Progenitor cell of endocrine pancreas (in vitro differentiated cells): ENCODE measurements at regions not wholly inside any gene's neighbourhood (a gene's known extent, or its start where the extent isn't known, plus 50 kb on each side); places are given as distances from the start of the nearest gene placed in this dataset.
"Not testable (repeated sequence)": the region's sequence is repeated elsewhere in the genome, so short reads cannot be mapped to it uniquely, and the experiment has no call there.

Experiments used
- DNase-seq: peaks from one replicate; pipeline ENCODE4 v3.0.0; 2021; ENCODE audit warnings: low spot score; ENCODE audit not compliant: unreplicated experiment
- H3K27ac Mint-ChIP-seq: 2 replicates; pipeline ENCODE4 v1.8.0; 2021; ENCODE audit warnings: mild to moderate bottlenecking, moderate library complexity, mixed read lengths
- H3K27me3 Mint-ChIP-seq: 2 replicates; pipeline ENCODE4 v1.8.0; 2021; ENCODE audit warnings: mixed read lengths
- H3K36me3 Mint-ChIP-seq: 2 replicates; pipeline ENCODE4 v1.8.0; 2022; ENCODE audit warnings: mixed read lengths; ENCODE audit not compliant: insufficient read depth
- H3K4me1 Mint-ChIP-seq: 2 replicates; pipeline ENCODE4 v1.8.0; 2021; ENCODE audit warnings: low read depth, mixed read lengths
- H3K4me3 Mint-ChIP-seq: 2 replicates; pipeline ENCODE4 v1.8.0; 2021; ENCODE audit warnings: low read depth, mild to moderate bottlenecking, moderate library complexity, mixed read lengths
- H3K9me3 Mint-ChIP-seq: 2 replicates; pipeline ENCODE4 v1.8.0; 2021; ENCODE audit warnings: low read depth, mixed read lengths
- TF ChIP-seq, protein P1 (sequence below): fragments of 200-600 bp; sonication (generic); IDR thresholded peaks from one replicate; pipeline ENCODE4 v1.5.0; 2021; ENCODE audit warnings: antibody characterized with exemption, mild to moderate bottlenecking; ENCODE audit not compliant: unreplicated experiment

DNA sequence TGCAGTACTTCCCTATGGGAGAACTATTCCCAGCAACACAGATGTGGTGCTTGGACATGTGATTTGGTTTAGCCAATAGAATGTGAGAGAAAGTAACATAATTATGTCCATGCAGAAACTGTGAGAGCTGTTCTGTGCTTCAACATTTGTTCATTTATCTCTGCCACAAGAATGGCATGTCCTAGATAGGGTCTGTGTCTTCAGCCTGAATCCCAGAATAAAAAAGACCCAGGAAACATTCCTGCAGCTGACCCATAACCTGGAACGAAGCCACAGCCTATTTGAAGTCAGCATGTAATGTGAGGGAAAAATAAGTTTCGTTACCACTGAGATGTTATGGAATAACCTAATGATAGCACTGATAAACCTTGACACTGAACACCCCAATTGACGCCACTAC is 552.0 kb upstream of the USP24 start:
- H3K27ac Mint-ChIP-seq = no peak overlapping the region
- no peak for DNase-seq
- H3K9me3 Mint-ChIP-seq = peaks cover 4% of the 10 kb centered on the region
- TF ChIP-seq, protein P1, sequence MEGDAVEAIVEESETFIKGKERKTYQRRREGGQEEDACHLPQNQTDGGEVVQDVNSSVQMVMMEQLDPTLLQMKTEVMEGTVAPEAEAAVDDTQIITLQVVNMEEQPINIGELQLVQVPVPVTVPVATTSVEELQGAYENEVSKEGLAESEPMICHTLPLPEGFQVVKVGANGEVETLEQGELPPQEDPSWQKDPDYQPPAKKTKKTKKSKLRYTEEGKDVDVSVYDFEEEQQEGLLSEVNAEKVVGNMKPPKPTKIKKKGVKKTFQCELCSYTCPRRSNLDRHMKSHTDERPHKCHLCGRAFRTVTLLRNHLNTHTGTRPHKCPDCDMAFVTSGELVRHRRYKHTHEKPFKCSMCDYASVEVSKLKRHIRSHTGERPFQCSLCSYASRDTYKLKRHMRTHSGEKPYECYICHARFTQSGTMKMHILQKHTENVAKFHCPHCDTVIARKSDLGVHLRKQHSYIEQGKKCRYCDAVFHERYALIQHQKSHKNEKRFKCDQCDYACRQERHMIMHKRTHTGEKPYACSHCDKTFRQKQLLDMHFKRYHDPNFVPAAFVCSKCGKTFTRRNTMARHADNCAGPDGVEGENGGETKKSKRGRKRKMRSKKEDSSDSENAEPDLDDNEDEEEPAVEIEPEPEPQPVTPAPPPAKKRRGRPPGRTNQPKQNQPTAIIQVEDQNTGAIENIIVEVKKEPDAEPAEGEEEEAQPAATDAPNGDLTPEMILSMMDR = no peak
- no peaks in the 10 kb centered on the region for H3K36me3 Mint-ChIP-seq
- H3K27me3 Mint-ChIP-seq = peaks cover 2% of the 10 kb centered on the region
- no peaks in the 10 kb centered on the region for H3K4me1 Mint-ChIP-seq
- H3K4me3 Mint-ChIP-seq = no peak overlapping the region

DNA sequence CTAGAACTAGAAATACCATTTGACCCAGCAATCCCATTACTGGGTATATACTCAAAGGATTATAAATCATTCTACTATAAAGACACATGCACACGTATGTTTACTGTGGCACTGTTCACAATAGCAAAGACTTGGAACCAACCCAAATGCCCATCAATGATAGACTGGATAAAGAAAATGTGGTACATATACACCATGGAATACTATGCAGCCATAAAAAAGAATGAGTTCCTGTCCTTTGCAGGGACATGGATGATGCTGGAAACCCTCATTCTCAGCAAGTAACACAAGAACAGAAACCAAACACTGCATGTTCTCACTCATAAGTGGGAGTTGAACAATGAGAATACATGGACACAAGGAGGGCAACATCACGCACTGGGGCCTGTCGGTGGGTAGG is 550.3 kb upstream of the USP24 start:
- H3K27me3 Mint-ChIP-seq, H3K4me1 Mint-ChIP-seq, H3K9me3 Mint-ChIP-seq, H3K36me3 Mint-ChIP-seq, H3K4me3 Mint-ChIP-seq, DNase-seq, H3K27ac Mint-ChIP-seq: not testable (repeated sequence)

DNA sequence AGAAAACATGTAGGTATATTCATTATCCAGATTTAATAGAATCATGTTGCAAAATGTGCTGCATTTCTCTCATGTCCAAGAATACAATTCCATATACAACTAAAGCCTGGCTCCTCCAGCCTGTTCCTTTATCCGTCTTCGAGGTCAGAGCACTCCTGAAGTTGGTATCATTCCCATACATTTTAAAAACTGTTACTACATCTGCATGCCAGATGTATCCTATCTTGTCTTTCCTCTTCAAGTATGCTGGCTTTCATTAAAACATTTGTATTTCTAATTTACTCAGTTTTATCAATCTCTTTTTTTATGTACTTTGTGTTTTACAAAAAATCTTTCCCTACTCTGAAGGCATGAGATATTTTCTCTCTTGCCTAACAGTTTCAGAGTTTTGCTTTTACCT is 536.6 kb upstream of the USP24 start:
- no peak for DNase-seq
- Mint-ChIP-seq H3K9me3 (peaks cover 16% of the 10 kb centered on the region), H3K36me3 (peaks cover 3% of the 10 kb centered on the region), H3K27ac (no peak overlapping the region), H3K4me3 (no peak overlapping the region), H3K27me3 (no peaks in the 10 kb centered on the region), H3K4me1 (no peaks in the 10 kb centered on the region)
- TF ChIP-seq, protein P1 = no peak

DNA sequence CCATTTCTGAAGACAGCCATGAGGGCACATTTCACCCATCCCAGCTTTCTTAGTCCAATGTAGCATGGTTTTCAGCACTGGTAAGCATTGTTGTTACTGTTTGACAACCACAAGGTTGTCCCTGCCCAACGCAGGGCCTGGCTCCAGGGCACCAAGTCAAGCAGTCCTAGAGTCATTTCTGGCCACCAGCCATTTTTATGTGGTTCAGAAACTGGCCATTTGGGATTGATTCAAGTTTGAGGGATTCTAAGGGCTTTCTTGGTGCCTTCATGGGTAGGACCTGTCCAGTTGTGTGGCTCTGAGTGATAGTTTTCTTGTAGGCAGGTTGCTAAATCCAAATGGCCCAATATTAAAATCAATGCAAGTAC is 535.4 kb upstream of the USP24 start:
- Mint-ChIP-seq H3K9me3 (peaks cover 15% of the 10 kb centered on the region), H3K36me3 (peaks cover 2% of the 10 kb centered on the region)

DNA sequence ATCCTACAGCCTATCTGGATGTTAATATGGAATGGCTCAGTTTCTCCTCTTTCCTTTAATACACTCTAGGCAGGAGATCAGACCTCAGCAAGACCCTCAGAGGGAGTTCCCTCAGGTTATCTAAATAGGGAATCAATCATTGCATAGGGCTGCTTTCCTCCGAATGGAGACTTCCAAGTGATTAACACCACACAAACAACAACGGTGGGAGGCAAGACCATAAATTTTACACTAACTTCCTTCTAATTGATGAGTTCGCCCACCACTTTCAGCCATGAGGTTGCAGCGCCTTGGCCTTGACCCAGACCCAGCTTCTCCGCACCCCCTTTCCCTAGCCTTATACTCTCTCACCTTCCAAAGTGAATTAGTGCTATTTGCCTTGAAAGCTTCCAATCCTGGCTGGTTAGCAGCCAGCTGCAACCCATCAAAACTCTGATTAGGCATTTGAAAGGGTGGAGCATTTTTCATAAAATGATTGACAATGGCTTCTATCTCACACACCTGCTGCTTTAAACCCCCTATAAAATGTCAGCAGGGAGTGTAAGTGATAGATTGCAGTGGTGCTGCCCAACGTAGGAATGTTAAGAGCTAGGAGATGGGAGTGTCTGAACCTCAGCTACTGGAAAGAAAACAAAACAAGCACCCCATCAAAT is 534.9 kb upstream of the USP24 start:
- TF ChIP-seq, protein P1 = no peak
- H3K4me1 Mint-ChIP-seq = no peaks in the 10 kb centered on the region
- H3K36me3 Mint-ChIP-seq = no peaks in the 10 kb centered on the region
- no peak for DNase-seq
- H3K27ac Mint-ChIP-seq = no peak overlapping the region
- no peaks in the 10 kb centered on the region for H3K27me3 Mint-ChIP-seq
- peaks cover 10% of the 10 kb centered on the region for H3K9me3 Mint-ChIP-seq
- H3K4me3 Mint-ChIP-seq = no peak overlapping the region

More for the DNA sequence above, 535.4 kb upstream of the USP24 start:
- Mint-ChIP-seq H3K27me3 (no peaks in the 10 kb centered on the region), H3K4me1 (no peaks in the 10 kb centered on the region), H3K4me3 (no peak overlapping the region), H3K27ac (no peak overlapping the region)
- no peak for DNase-seq
- TF ChIP-seq, protein P1 = no peak

DNA sequence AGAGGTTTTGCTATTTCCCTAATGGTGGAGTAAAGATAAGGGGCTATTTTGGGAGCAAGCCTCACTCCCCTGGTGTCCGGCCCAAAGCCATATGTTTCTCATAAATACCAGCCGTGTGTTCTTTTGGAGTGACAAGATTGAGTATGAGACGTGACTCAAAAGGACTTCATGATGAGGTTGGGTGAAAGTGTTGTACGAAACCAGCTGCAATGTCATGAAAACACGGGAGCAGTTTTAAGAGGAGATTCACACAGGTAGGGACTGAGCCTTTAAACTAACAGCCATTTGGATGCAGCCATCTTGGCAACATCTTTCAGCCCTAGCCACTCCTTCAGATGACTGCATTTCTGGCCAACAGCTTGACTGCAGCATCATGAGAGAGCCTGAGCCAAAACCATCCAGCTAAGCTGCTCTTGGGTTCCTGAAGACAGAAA is 532.3 kb upstream of the USP24 start:
- H3K27ac Mint-ChIP-seq = no peak overlapping the region
- H3K4me1 Mint-ChIP-seq = no peaks in the 10 kb centered on the region
- DNase-seq = no peak
- TF ChIP-seq, protein P1 = no peak
- no peaks in the 10 kb centered on the region for H3K36me3 Mint-ChIP-seq
- H3K9me3 Mint-ChIP-seq = peaks cover 3% of the 10 kb centered on the region
- no peak overlapping the region for H3K4me3 Mint-ChIP-seq
- no peaks in the 10 kb centered on the region for H3K27me3 Mint-ChIP-seq
